Cardiac septum (tissue), 1 donor: ENCODE measurements at regions not wholly inside any gene's neighbourhood (a gene's known extent, or its start where the extent isn't known, plus 50 kb on each side); places are given as distances from the start of the nearest gene placed in this dataset.

Source experiments
- DNase-seq: peaks from one replicate; pipeline ENCODE4 v3.0.0-alpha.2; 2020; ENCODE audit warnings: low spot score
- intact Hi-C: fragments of 100-400 bp; cut with DNase I; formaldehyde crosslinking; loops from one replicate; pipeline ENCODE4 v1.14.0; 2022
- donor health status: DM: no; HTN: no; CAD: no.

DNA sequence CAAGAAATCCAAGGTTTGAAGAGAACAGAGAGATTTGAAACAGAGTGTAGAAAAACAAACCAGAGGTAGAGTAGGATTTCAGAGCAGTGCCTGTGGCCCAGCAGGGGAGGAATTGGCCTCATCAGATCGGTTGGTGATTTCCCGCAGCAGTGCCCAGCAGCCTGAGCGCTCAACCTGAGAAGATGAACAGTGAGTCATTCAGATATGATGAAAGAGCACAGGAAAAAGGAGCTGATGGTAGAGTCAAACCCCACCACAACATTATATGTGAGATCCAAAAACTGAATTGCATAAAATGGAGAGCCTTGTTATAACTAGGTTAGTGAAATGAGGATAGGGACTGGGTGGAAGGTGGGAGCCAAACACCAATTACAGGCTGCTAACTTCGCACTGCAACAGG, 248.9 kb downstream of the PIK3R1 start:
- no peak for DNase-seq
- intact Hi-C loops: loop anchor here (5.0 to 10.0 kb wide), 2 partner anchors 280 to 498 kb away; no protein-coding TSS in a partner anchor

DNA sequence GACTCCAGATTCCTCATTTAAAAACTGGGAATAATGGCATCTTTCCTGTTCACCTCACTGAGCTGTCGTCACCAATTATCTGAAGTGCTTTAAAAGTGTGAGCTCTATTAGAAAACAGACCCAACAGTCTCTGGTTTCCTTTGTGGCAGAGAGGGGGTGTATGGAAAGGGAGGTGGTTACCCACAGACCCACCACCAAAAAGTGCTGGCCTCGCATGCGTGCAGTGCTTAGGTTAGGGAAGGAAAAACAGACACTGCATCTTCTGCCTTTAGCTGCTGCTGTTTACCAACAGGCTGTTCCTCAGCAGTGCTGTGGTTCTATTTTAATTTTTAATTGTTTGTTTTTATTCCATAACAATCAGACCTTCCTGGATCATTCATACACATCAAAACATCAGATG, 249.6 kb downstream of the PIK3R1 start:
- DNase-seq: no peak
- intact Hi-C loops: loop anchor here (10.0 kb wide), 1 partner anchor 280 kb away; no protein-coding TSS in a partner anchor

- no peak for DNase-seq
- intact Hi-C loops: loop anchor here (10.0 kb wide), 1 partner anchor 279 kb away; no protein-coding TSS in a partner anchor
Observed at GRCh38 chr5:68465934-68466551, 250.5 kb downstream of the PIK3R1 start.

- DNase-seq: no peak
- intact Hi-C loops: loop anchor here (10.0 kb wide), 1 partner anchor 278 kb away; no protein-coding TSS in a partner anchor
Observed at GRCh38 chr5:68467208-68467607, 251.7 kb downstream of the PIK3R1 start.

DNA sequence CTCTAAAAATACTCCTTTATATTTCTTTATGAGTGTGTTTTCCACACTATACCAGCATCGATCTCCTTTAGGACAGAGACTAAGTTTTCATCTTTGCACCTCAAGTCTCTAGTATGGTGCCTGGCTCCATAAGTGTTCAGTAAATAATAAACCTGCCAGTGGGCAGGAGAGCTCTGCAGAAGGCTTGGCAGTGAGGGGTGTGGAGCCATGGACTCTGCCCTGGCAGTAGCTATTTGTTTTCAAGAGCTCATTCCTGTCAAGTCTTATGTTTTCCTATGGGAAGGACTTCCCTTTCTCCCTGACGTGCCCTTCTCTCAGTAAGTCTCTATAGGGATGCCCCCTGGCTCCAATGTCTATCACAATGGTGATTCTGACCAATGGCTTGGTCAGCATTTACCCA, 252.2 kb downstream of the PIK3R1 start:
- DNase-seq: no peak
- intact Hi-C loops: loop anchor here (10.0 kb wide), 1 partner anchor 277 kb away; no protein-coding TSS in a partner anchor

- intact Hi-C loops: loop anchor here (10.0 kb wide), 1 partner anchor 276 kb away; no protein-coding TSS in a partner anchor
- no peak for DNase-seq
Observed at GRCh38 chr5:68468322-68468721, 252.8 kb downstream of the PIK3R1 start.

DNA sequence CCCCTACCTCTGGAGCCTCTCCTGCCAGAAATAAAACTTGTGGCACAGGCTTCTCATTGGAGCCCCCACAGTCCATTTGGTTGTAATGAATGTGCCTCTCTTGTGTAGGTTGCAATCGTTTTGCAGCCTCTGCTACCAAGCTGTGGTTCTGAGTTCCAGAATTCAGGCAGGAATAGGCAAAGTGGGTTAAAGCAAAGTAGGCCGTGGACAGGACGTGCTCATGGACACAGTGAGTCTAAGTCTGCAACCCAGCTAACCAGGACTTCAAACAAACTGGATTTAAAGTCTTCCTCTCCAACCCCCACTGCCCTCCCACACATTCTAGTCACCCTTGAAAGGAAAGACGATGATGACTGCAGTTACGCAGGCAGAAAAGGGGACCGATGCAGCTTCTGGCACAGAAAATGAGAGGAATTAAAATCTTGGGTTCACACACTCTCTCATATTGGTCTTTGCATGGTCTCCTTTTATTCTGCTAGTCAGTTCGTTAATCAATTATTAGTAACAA, 260.0 kb downstream of the PIK3R1 start:
- intact Hi-C loops: no loop called here
- no peak for DNase-seq

DNA sequence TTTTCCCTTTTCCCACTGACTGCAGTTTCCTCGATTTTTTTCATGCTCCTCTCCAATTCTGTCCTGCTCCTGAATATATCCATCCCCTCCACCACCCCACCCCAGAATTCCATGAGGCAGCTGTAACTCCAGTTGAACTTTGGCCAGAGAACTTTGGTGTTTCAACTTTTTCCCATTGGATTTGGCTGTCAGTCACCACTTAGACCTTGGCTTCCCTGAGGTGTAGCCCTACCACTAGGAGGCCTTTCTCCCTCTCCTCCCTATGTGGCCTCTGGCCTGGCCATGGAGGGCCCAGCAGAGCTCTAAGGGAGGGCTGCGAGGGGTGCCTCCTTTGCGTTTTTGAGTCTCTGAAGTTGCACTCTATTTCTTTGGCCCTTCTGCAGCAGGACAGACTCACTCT, 261.3 kb downstream of the PIK3R1 start:
- intact Hi-C loops: no loop called here
- no peak for DNase-seq

- intact Hi-C loops: no loop called here
- no peak for DNase-seq
Observed at GRCh38 chr5:68478301-68479095, 262.9 kb downstream of the PIK3R1 start.

- intact Hi-C loops: no loop called here
- no peak for DNase-seq
Observed at GRCh38 chr5:68479524-68479923, 264.0 kb downstream of the PIK3R1 start.

DNA sequence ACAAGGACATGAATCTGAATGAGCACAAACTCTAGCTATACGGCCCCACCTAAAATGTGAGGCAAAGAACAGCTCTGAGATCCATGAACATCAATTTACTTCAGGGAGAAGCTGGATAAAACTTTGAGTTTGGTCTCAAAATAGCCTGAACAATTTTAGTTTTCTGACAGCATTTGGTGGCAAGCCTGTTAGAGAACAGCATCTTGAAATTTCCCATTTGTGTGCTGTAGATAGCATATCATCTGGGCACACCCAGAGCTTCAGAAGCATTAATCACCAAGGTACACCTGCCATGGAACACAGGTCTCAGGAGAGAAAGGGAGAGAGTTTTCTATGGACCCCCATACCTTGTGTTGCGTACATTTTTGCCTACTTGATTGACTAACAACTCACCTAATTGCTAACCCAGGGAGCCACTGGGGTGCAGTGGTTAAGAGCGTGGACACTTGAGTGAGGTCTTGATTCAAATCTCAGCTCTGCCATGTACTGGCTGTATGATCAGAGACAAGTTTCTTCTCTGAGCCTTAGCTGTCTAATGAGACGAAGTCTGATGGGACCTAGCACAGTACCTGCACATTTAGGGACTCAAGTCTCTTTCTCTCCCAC, 264.9 kb downstream of the PIK3R1 start:
- DNase-seq: no peak
- intact Hi-C loops: no loop called here

- no peak for DNase-seq
- intact Hi-C loops: no loop called here
Observed at GRCh38 chr5:68482199-68482598, 266.6 kb downstream of the PIK3R1 start.

GRCh38 chr5:68484307-68485068, 268.9 kb downstream of the PIK3R1 start:
- DNase-seq: no peak
- intact Hi-C loops: no loop called here

DNA sequence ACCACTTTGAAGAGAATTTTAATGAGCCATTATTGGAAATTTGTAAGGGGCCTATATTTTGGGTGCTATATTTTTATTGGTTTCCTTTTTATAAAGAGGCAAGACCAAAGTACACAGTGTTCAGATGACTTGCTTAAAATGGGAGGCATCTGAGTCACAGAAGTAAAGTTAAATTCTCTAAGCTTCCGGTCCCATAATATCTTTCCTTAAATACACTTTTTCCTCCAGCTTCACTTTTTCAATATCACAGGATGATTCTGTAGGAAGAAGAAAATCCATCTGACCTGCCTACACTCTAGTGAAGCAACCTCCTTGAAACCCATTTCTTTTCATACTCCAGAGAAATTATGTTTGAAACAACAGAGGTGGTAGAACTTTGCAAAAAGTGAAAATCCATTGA, 274.0 kb downstream of the PIK3R1 start:
- DNase-seq: no peak

DNA sequence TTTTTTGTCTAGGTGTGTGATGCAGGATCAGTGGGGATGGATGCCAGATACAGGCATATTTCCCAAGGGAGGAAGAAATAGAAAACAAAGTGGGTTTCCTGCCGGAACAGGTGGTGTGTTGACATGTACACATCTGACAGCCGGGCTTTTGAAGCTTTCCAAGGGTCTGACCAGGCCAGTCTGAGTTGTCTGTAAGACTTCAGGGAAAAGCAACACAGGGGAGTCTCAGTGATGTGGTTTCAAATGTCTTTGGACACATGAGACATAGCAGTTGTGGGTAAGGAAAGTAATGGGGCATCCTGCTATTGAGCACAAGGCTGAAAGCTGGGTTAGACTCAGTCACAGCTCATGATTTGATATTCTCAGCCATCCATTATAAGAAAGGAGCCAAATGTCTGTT, 274.9 kb downstream of the PIK3R1 start:
- intact Hi-C loops: no loop called here
- no peak for DNase-seq

More for the DNA sequence above, 274.0 kb downstream of the PIK3R1 start:
- intact Hi-C loops: no loop called here

GRCh38 chr5:68494771-68495170, 279.2 kb downstream of the PIK3R1 start:
- no peak for DNase-seq
- intact Hi-C loops: no loop called here

DNA sequence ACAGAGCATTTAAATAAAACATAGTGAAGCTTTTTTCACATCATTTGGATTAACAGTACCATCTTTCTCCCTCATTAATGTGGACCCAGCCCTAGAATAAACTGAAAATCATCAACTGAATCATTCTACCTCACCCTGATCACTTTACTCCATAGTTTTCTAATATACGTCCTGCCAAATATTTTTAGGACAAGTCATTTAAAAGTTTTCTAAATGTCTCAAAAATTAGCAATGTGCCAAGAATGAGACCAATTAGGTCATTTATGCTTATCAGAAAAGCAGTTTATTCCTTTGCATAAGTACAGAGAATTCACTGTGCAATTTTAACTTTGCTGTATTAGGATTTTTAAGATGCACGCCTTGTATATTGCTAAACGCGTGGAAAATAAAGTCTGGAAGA, 284.4 kb downstream of the PIK3R1 start:
- intact Hi-C loops: no loop called here
- no peak for DNase-seq

DNA sequence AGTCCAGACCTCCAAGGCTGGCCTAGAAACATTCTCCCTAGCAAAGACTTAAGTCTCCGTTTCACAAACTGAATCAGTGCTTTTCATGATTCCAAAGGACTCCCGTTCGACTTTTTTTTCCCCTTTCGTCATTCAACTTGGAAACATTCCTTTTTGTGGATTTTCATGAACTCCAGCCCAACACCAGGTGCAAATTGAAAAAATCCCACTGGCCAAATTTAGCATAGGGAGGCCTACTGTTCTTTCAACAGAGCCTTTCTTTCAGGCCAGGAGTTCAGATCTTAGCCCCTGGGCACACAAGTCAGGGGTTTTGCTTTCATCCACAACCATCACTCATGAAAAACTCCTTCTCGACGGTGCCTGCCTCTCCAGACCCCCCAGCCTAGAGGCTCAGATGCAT, 285.3 kb downstream of the PIK3R1 start:
- intact Hi-C loops: no loop called here
- DNase-seq: no peak

DNA sequence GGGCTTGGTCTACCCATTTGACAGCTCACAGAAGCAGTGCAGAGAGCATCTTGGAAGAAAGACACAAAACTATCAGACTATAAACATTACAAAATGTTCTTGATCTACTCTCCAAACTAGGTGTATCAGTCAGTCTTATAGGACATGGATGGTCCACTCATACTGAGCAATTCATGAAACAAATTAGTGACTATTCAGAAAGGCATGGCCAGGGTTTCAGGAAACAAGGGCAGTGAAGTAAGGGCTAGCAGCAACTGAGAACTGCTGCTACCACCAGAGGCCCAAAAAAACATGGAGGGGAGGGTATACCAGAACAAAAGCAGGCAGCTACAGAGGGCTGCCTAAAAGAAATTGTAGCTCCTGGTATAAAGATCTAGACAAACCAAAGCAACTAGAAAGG, 287.0 kb downstream of the PIK3R1 start:
- intact Hi-C loops: no loop called here
- DNase-seq: no peak

- intact Hi-C loops: no loop called here
Observed at GRCh38 chr5:68504306-68504705, 288.8 kb downstream of the PIK3R1 start.

More at GRCh38 chr5:68504306-68504705, 288.8 kb downstream of the PIK3R1 start:
- no peak for DNase-seq
